ENCODE measurements at regions not wholly inside any gene's neighbourhood (a gene's known extent, or its start where the extent isn't known, plus 50 kb on each side); places are given as distances from the start of the nearest gene placed in this dataset.

DNA sequence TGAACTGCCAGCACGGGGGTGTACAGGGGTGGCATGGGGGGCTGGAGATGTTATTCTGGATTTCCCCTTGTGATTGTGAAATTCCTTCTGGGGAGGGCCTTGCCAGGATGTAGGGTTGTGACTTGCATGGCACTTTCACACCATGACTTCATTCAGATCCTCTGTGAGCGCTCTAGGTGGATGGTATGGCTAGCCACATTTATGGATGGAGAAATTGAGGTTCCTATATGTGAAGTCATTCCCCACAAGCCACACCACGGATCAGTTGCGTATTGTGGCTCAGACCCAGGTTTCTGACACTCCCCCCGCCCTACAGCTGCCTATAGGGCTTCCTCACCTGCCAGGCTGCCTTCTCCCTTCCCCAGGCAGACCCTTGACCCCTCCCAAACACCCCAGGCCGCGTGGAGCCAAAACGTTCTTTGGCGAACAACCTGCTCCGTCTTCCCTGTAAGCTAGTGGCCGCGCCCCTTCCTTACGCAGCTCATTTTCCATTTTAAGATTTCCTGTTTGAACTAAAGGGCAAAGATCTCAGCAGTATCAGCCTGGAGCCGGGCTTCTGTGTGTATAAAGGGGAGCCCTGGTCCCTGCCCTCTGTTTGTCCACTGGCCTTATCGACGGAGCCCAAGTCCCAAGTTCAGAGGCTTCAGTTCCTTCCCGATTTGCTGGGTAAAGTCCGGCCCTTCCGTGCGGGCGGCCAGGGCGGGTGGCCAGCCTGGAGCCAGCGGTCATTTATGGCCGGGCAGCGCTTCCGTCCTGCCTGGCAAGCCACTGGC is 97.8 kb upstream of the KLF4 start:
- TF ChIP-seq POLR2A (IDR thresholded peaks at IDR 0.05; ENCODE audit: borderline replicate concordance, extremely low read depth, insufficient read depth, insufficient read length): no peak
- no peak for TF ChIP-seq TCF7L2 (IDR thresholded peaks at IDR 0.05; ENCODE audit: borderline replicate concordance, extremely low read depth, insufficient read depth, insufficient read length)
- TF ChIP-seq ZNF274 (IDR thresholded peaks at IDR 0.05; ENCODE audit: low read depth, low read length): no peak
- no peak for TF ChIP-seq CTCF (IDR thresholded peaks at IDR 0.05 in 2 of 3, conservative IDR thresholded peaks at IDR 0.05 in 1 of 3; ENCODE audit: borderline replicate concordance in 1 of 3, insufficient read depth in 1 of 3, low read depth in 2 of 3, low read length in 2 of 3)
- no peak for TF ChIP-seq EZH2phosphoT487 (IDR thresholded peaks at IDR 0.05; ENCODE audit: borderline replicate concordance)
- TF ChIP-seq, protein P1, sequence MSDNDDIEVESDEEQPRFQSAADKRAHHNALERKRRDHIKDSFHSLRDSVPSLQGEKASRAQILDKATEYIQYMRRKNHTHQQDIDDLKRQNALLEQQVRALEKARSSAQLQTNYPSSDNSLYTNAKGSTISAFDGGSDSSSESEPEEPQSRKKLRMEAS (IDR thresholded peaks at IDR 0.05): no peak
- no peak for TF ChIP-seq REST (IDR thresholded peaks at IDR 0.05; ENCODE audit: low read depth)
- TF ChIP-seq YY1 (IDR thresholded peaks at IDR 0.05; ENCODE audit: extremely low read depth, insufficient replicate concordance, low read depth, low read length): no peak
- no peak for TF ChIP-seq POLR2AphosphoS5 (IDR thresholded peaks at IDR 0.05; ENCODE audit: low read depth, low read length)
- no peak for TF ChIP-seq RAD21 (IDR thresholded peaks at IDR 0.05; ENCODE audit: low read depth)
- TF ChIP-seq EZH2 (IDR thresholded peaks at IDR 0.05): no peak
- no peak for TF ChIP-seq EGR1 (IDR thresholded peaks at IDR 0.05; ENCODE audit: low read depth)
- TF ChIP-seq JUND (IDR thresholded peaks at IDR 0.05): no peak
- TF ChIP-seq CEBPB (IDR thresholded peaks at IDR 0.05; ENCODE audit: low read depth): no peak

Measured in HCT116 (cell line).